ENCODE measurements at regions not wholly inside any gene's neighbourhood (a gene's known extent, or its start where the extent isn't known, plus 50 kb on each side); places are given as distances from the start of the nearest gene placed in this dataset.

DNA sequence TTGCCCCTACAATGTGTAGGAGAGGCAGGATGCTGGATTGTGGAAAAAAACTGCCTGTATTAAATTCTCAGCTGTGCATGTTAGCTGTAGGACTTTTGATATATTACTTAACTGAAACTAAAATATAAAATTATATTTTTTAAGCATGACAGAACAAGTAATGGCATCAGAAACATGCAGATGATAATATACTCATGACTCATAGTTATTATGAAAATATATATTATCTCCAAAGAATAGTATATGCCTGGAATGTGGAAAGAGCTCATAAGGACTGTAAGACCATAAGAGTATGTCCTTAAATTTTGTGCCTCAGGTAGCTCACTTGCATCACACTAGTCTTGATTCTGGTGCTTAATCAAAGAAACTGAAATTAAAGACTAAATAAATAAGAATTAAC is 1100.6 kb downstream of the TECRL start:
- no peak for TF ChIP-seq POLR2AphosphoS5 (IDR thresholded peaks at IDR 0.05)
- TF ChIP-seq, protein P1, sequence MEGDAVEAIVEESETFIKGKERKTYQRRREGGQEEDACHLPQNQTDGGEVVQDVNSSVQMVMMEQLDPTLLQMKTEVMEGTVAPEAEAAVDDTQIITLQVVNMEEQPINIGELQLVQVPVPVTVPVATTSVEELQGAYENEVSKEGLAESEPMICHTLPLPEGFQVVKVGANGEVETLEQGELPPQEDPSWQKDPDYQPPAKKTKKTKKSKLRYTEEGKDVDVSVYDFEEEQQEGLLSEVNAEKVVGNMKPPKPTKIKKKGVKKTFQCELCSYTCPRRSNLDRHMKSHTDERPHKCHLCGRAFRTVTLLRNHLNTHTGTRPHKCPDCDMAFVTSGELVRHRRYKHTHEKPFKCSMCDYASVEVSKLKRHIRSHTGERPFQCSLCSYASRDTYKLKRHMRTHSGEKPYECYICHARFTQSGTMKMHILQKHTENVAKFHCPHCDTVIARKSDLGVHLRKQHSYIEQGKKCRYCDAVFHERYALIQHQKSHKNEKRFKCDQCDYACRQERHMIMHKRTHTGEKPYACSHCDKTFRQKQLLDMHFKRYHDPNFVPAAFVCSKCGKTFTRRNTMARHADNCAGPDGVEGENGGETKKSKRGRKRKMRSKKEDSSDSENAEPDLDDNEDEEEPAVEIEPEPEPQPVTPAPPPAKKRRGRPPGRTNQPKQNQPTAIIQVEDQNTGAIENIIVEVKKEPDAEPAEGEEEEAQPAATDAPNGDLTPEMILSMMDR (IDR thresholded peaks at IDR 0.05): no peak
- TF ChIP-seq POLR2A (IDR thresholded peaks at IDR 0.05): no peak
- Histone ChIP-seq H3K4me3 (no peak overlapping the region), H3K9me3 (no peaks in the 10 kb centered on the region), H3K27me3 (no peaks in the 10 kb centered on the region), H3K27ac (no peak overlapping the region), H3K36me3 (no peaks in the 10 kb centered on the region), H3K4me1 (no peaks in the 10 kb centered on the region)
- DNase-seq (ENCODE audit: low spot score in 2 of 2): no peak
- intact Hi-C loops (cut with DNase I; ENCODE audit: low total_unique reads): no loop called here

DNA sequence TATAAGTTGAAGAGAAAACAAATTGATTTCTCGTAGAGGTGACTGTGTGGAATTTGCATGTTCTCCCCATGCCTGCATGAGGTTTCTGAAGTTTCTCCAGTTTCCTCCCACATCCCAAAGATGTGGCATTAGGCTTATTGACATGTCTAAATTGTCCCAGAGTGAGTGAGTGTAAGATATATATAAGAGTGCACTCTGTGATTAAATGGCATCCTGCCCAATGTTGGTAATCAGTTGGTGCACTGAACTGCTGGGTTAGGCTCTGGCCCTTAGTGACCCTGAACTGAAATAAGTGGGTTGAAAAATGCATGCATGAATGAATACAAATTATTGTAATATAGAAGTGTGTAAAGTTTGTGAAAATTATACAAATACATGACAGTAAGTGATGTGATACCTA is 1106.5 kb downstream of the TECRL start:
- Histone ChIP-seq H3K36me3 (no peaks in the 10 kb centered on the region), H3K9me3 (no peaks in the 10 kb centered on the region), H3K27me3 (no peaks in the 10 kb centered on the region), H3K4me1 (no peaks in the 10 kb centered on the region), H3K27ac (no peak overlapping the region), H3K4me3 (no peak overlapping the region)
- DNase-seq (ENCODE audit: low spot score in 2 of 2): no peak
- TF ChIP-seq POLR2A (IDR thresholded peaks at IDR 0.05) (no peak), POLR2AphosphoS5 (IDR thresholded peaks at IDR 0.05) (no peak)
- TF ChIP-seq, protein P1 (IDR thresholded peaks at IDR 0.05): no peak
- intact Hi-C loops (cut with DNase I; ENCODE audit: low total_unique reads): no loop called here

- Histone ChIP-seq H3K4me3 (no peak overlapping the region), H3K4me1 (no peaks in the 10 kb centered on the region), H3K27me3 (no peaks in the 10 kb centered on the region), H3K9me3 (no peaks in the 10 kb centered on the region), H3K27ac (no peak overlapping the region), H3K36me3 (no peaks in the 10 kb centered on the region)
- DNase-seq (ENCODE audit: low spot score in 2 of 2): no peak
- intact Hi-C loops (cut with DNase I; ENCODE audit: low total_unique reads): no loop called here
- TF ChIP-seq POLR2A (IDR thresholded peaks at IDR 0.05) (no peak), POLR2AphosphoS5 (IDR thresholded peaks at IDR 0.05) (no peak)
- TF ChIP-seq, protein P1 (IDR thresholded peaks at IDR 0.05): no peak
Measured at GRCh38 chr4:63302078-63302477, 1107.2 kb downstream of the TECRL start.

GRCh38 chr4:63296773-63297172 is 1112.5 kb downstream of the TECRL start:
- DNase-seq (ENCODE audit: low spot score in 2 of 2): no peak
- intact Hi-C loops (cut with DNase I; ENCODE audit: low total_unique reads): no loop called here
- Histone ChIP-seq H3K9me3 (no peaks in the 10 kb centered on the region), H3K36me3 (no peaks in the 10 kb centered on the region), H3K4me3 (no peak overlapping the region), H3K27ac (no peak overlapping the region), H3K4me1 (no peaks in the 10 kb centered on the region), H3K27me3 (no peaks in the 10 kb centered on the region)
- no peak for TF ChIP-seq POLR2A (IDR thresholded peaks at IDR 0.05)

DNA sequence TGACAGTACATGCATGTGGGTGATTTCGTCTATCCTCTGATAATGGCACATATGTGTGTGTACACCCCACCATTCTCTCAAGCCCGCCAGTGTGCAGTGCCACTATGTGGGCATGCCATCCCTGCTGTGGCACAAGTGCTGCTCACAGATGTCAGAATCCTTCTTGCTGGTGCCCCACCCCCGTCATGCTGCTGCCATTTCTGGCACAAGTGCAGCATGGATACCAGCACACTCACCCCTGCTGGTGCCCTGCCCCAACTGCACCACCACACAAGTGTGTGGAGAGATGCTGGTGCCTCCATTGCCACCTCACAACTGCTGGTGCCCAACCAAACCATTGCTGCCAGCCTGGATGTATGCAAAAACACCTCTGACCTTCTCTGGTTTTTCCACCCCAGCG is 1133.8 kb downstream of the TECRL start:
- TF ChIP-seq POLR2A (IDR thresholded peaks at IDR 0.05) (no peak), POLR2AphosphoS5 (IDR thresholded peaks at IDR 0.05) (no peak)
- TF ChIP-seq, protein P1 (IDR thresholded peaks at IDR 0.05): no peak
- H3K27me3 ChIP-seq: no peaks in the 10 kb centered on the region
- intact Hi-C loops (cut with DNase I; ENCODE audit: low total_unique reads): no loop called here
- H3K36me3 ChIP-seq: no peaks in the 10 kb centered on the region
- H3K4me1 ChIP-seq: no peaks in the 10 kb centered on the region
- DNase-seq (ENCODE audit: low spot score in 2 of 2): no peak
- no peak overlapping the region for H3K4me3 ChIP-seq
- H3K9me3 ChIP-seq: no peaks in the 10 kb centered on the region
- H3K27ac ChIP-seq: no peak overlapping the region

DNA sequence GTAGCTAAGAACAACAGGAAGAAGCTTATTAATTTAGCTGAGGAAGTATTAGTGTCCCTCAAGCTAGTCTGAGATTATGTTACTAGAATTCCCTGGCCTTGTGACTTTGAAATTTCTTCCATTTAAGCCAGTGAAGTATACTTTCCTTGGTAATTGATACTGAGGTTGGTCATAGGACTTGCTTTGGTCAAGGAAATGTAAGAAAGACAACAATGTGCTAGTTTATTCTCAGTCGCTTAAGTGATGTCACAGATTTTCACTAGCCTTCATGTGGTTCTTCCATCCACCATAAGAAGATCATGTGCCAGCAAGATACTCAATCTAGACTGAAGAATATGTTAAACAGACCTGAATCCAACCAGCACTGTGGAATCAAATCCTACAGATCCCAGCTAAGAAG is 1140.1 kb downstream of the TECRL start:
- H3K4me1 ChIP-seq: no peaks in the 10 kb centered on the region
- H3K4me3 ChIP-seq: no peak overlapping the region
- no peaks in the 10 kb centered on the region for H3K36me3 ChIP-seq
- no peak for DNase-seq (ENCODE audit: low spot score in 2 of 2)
- no peak overlapping the region for H3K27ac ChIP-seq
- no peaks in the 10 kb centered on the region for H3K27me3 ChIP-seq
- no peaks in the 10 kb centered on the region for H3K9me3 ChIP-seq
- TF ChIP-seq POLR2AphosphoS5 (IDR thresholded peaks at IDR 0.05): no peak
- no peak for TF ChIP-seq POLR2A (IDR thresholded peaks at IDR 0.05)
- TF ChIP-seq, protein P1 (IDR thresholded peaks at IDR 0.05): no peak
- intact Hi-C loops (cut with DNase I; ENCODE audit: low total_unique reads): no loop called here
